Neural progenitor cell (in vitro differentiated cells): ENCODE measurements at regions not wholly inside any gene's neighbourhood (a gene's known extent, or its start where the extent isn't known, plus 50 kb on each side); places are given as distances from the start of the nearest gene placed in this dataset.

Experiments used
- DNase-seq: peaks from one replicate; pipeline ENCODE4 v3.0.0-alpha.2; 2016; ENCODE audit warnings: low spot score
- H2AFZ ChIP-seq: fragments of 200-600 bp; sonication (generic); replicated peaks from 2 replicates; pipeline ENCODE4 v1.6.1; 2016; ENCODE audit warnings: antibody characterized with exemption
- H3F3A ChIP-seq: fragments of 200-600 bp; sonication (generic); 2 replicates; pipeline ENCODE4 v1.6.1; 2016; ENCODE audit warnings: antibody characterized with exemption, low read depth
- H3K27ac ChIP-seq: fragments of 200-600 bp; sonication (generic); 2 replicates; pipeline ENCODE4 v1.5.1; 2016; ENCODE audit warnings: mild to moderate bottlenecking
- H3K27me3 ChIP-seq: fragments of 200-600 bp; sonication (generic); 2 replicates; pipeline ENCODE4 v1.6.1; 2016; ENCODE audit warnings: mild to moderate bottlenecking, moderate library complexity
- H3K36me3 ChIP-seq: fragments of 200-600 bp; sonication (generic); 2 replicates; pipeline ENCODE4 v1.5.1; 2016
- H3K4me1 ChIP-seq: fragments of 200-600 bp; sonication (generic); 2 replicates; pipeline ENCODE4 v1.6.1; 2016; ENCODE audit warnings: mixed run types
- H3K4me2 ChIP-seq: fragments of 200-600 bp; sonication (generic); 2 replicates; pipeline ENCODE4 v1.6.1; 2016
- H3K4me3 ChIP-seq: fragments of 200-600 bp; sonication (generic); 2 replicates; pipeline ENCODE4 v1.5.1; 2016
- H3K79me2 ChIP-seq: fragments of 200-600 bp; sonication (generic); 2 replicates; pipeline ENCODE4 v1.6.1; 2016; ENCODE audit warnings: low read depth
- H3K9ac ChIP-seq: fragments of 200-600 bp; sonication (generic); 2 replicates; pipeline ENCODE4 v1.6.1; 2016
- H3K9me3 ChIP-seq: fragments of 200-600 bp; sonication (generic); 2 replicates; pipeline ENCODE4 v1.5.1; 2016; ENCODE audit warnings: low read depth
- H4K20me1 ChIP-seq: fragments of 200-600 bp; sonication (generic); 2 replicates; pipeline ENCODE4 v1.6.1; 2016; ENCODE audit warnings: low read depth
- H3K27ac Mint-ChIP-seq: 3 replicates; pipeline ENCODE4 v1.8.0; 2021; ENCODE audit warnings: mixed read lengths
- H3K27me3 Mint-ChIP-seq: 2 replicates; pipeline ENCODE4 v1.8.0; 2022; ENCODE audit warnings: low read depth, mild to moderate bottlenecking, inconsistent platforms, moderate library complexity, mixed read lengths; ENCODE audit not compliant: insufficient read depth
- H3K36me3 Mint-ChIP-seq: 3 replicates; pipeline ENCODE4 v1.8.0; 2021; ENCODE audit warnings: mixed read lengths
- H3K4me1 Mint-ChIP-seq: 3 replicates; pipeline ENCODE4 v1.8.0; 2021; ENCODE audit warnings: mixed read lengths
- H3K4me3 Mint-ChIP-seq: 3 replicates; pipeline ENCODE4 v1.8.0; 2021; ENCODE audit warnings: mild to moderate bottlenecking, moderate library complexity, mixed read lengths
- H3K9me3 Mint-ChIP-seq: 3 replicates; pipeline ENCODE4 v1.8.0; 2020; ENCODE audit warnings: mixed read lengths
- EZH2 ChIP-seq: fragments of 200-600 bp; sonication (generic); IDR thresholded peaks from 2 replicates; pipeline ENCODE4 v1.6.1; 2017; ENCODE audit warnings: antibody characterized with exemption, mild to moderate bottlenecking, moderate library complexity
- EZH2phosphoT487 ChIP-seq: fragments of 200-600 bp; sonication (generic); IDR thresholded peaks from 2 replicates; pipeline ENCODE4 v1.6.1; 2017; ENCODE audit warnings: antibody characterized with exemption
- TF ChIP-seq, protein P1 (sequence below): fragments of 200-600 bp; sonication (generic); IDR thresholded peaks from 2 replicates; pipeline ENCODE4 v1.5.1; 2017; ENCODE audit warnings: antibody characterized with exemption, mild to moderate bottlenecking

DNA sequence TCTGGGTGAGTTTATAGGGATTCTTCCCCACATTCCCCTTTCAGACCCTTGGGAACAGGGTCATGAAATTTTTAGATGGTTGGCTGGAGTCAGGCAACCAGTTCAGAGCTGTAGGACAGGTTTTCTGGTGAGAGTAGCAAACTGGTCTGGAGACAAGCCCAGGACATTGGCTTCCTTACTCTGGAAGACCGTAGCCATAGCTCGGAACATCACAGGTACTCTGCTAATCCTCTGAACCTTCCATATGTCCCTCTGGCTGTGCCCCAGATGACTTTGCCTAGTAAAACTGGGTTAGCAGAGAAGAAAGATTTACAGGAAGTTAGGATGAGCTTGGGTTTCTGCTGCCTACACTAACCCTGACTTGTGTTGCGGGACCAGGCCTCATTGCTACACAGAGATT lies 104.5 kb upstream of the MKLN1 start:
- peaks cover 3% of the 10 kb centered on the region for H3K9me3 Mint-ChIP-seq
- no peak for TF ChIP-seq EZH2
- no peak for TF ChIP-seq EZH2phosphoT487
- TF ChIP-seq, protein P1, sequence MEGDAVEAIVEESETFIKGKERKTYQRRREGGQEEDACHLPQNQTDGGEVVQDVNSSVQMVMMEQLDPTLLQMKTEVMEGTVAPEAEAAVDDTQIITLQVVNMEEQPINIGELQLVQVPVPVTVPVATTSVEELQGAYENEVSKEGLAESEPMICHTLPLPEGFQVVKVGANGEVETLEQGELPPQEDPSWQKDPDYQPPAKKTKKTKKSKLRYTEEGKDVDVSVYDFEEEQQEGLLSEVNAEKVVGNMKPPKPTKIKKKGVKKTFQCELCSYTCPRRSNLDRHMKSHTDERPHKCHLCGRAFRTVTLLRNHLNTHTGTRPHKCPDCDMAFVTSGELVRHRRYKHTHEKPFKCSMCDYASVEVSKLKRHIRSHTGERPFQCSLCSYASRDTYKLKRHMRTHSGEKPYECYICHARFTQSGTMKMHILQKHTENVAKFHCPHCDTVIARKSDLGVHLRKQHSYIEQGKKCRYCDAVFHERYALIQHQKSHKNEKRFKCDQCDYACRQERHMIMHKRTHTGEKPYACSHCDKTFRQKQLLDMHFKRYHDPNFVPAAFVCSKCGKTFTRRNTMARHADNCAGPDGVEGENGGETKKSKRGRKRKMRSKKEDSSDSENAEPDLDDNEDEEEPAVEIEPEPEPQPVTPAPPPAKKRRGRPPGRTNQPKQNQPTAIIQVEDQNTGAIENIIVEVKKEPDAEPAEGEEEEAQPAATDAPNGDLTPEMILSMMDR = no peak

DNA sequence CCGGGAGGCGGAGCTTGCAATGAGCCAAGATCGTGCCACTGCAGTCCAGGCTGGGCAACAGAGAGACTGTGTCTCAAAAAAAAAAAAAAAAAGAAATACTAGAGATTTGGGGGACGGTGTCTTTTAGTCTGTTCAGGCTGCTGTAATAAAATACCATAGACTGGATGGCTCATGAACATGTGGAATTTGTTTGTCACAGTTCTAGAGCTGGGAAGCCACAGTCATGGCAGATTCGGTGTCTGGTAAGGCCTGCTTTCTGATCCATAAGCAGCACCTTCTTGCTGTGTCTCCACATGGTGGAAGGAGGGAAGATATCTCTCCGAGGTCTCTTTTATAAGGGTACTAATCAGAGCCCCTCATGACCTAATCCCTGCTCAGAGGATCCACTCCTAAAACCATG lies 102.7 kb upstream of the MKLN1 start:
- no peak overlapping the region for H2AFZ ChIP-seq
- Mint-ChIP-seq H3K36me3 (no peaks in the 10 kb centered on the region), H3K4me1 (peaks cover 5% of the 10 kb centered on the region), H3K4me3 (no peak overlapping the region), H3K27me3 (peaks cover 2% of the 10 kb centered on the region), H3K9me3 (peaks cover 3% of the 10 kb centered on the region), H3K27ac (no peak overlapping the region)
- no peak overlapping the region for H3K27ac ChIP-seq
- no peaks in the 10 kb centered on the region for H4K20me1 ChIP-seq
- H3F3A ChIP-seq = no peaks in the 10 kb centered on the region
- H3K4me1 ChIP-seq = peaks cover 2% of the 10 kb centered on the region
- no peaks in the 10 kb centered on the region for H3K27me3 ChIP-seq
- no peak overlapping the region for H3K4me3 ChIP-seq
- no peak overlapping the region for H3K4me2 ChIP-seq
- TF ChIP-seq EZH2phosphoT487 (no peak), EZH2 (no peak)
- TF ChIP-seq, protein P1 = no peak
- DNase-seq = no peak
- H3K9ac ChIP-seq = no peak overlapping the region
- H3K9me3 ChIP-seq = no peaks in the 10 kb centered on the region
- no peaks in the 10 kb centered on the region for H3K79me2 ChIP-seq
- no peaks in the 10 kb centered on the region for H3K36me3 ChIP-seq

More for the DNA sequence above, 104.5 kb upstream of the MKLN1 start:
- no peak overlapping the region for H3K4me3 Mint-ChIP-seq
- Histone ChIP-seq H3K9me3 (no peaks in the 10 kb centered on the region), H3K36me3 (no peaks in the 10 kb centered on the region), H3K4me3 (no peak overlapping the region), H3K4me2 (no peak overlapping the region), H3K4me1 (peaks cover 16% of the 10 kb centered on the region), H3K27ac (no peak overlapping the region), H3K79me2 (no peaks in the 10 kb centered on the region), H3F3A (no peaks in the 10 kb centered on the region), H2AFZ (no peak overlapping the region), H3K9ac (no peak overlapping the region), H4K20me1 (no peaks in the 10 kb centered on the region), H3K27me3 (no peaks in the 10 kb centered on the region)
- H3K27ac Mint-ChIP-seq = no peak overlapping the region
- no peak for DNase-seq
- no peaks in the 10 kb centered on the region for H3K27me3 Mint-ChIP-seq
- peaks cover 19% of the 10 kb centered on the region for H3K4me1 Mint-ChIP-seq
- no peaks in the 10 kb centered on the region for H3K36me3 Mint-ChIP-seq

DNA sequence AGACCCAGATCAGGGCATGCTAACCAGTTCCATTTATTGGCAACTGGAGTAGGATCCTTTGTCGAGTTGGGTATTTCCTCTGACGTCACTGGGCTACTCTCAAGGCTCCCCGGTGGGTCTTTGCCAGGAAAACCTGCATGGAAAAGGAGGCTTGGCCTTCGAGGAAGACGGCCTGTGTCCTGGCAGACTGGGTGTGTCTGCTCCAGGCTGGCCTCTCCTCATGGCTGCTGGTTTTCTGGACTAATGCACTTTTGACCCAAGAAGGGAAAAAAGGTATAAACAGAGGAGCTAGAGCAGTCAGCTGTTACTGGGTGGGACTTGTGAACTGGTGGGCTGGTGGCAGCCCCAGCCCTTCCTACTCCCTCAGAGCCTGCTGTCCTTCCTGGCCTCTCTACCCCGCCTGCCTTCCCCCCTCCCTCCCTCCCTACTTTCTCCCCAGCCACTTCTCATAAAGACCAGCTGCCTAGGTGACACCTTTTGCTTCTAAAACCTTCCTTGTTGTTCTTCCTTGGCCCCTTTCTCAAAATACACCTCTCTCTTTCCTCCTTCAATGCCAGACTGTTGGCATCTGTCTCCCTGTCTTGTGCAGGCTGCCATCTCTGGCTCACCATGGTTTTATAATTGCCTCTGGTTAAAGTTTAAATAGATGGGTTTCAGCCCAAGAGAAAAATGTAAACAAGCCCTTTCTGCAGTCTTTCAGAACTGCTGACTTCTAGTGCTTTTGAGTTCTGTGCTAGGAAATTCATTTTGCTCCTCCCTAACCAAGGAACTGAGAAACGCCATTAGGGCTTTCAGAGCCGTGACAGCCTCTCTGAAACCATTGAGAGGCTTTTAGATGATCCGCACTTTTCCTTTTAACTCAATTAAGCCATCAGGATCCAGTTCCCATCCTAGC lies 101.8 kb upstream of the MKLN1 start:
- H3F3A ChIP-seq = no peaks in the 10 kb centered on the region
- peaks cover 2% of the 10 kb centered on the region for H3K27me3 Mint-ChIP-seq
- no peaks in the 10 kb centered on the region for H3K27me3 ChIP-seq
- no peak overlapping the region for H3K27ac ChIP-seq
- no peak overlapping the region for H3K27ac Mint-ChIP-seq
- H3K9me3 Mint-ChIP-seq = peaks cover 3% of the 10 kb centered on the region
- H3K4me1 Mint-ChIP-seq = peaks cover 3% of the 10 kb centered on the region
- H3K9me3 ChIP-seq = no peaks in the 10 kb centered on the region
- H4K20me1 ChIP-seq = no peaks in the 10 kb centered on the region
- no peaks in the 10 kb centered on the region for H3K36me3 Mint-ChIP-seq
- no peaks in the 10 kb centered on the region for H3K36me3 ChIP-seq
- H2AFZ ChIP-seq = peak overlapping the region; percentile 47
- DNase-seq = no peak
- TF ChIP-seq EZH2phosphoT487 (no peak), EZH2 (no peak)
- no peak overlapping the region for H3K9ac ChIP-seq
- H3K4me2 ChIP-seq = no peak overlapping the region
- H3K4me1 ChIP-seq = no peaks in the 10 kb centered on the region
- no peak overlapping the region for H3K4me3 ChIP-seq
- H3K79me2 ChIP-seq = no peaks in the 10 kb centered on the region
- H3K4me3 Mint-ChIP-seq = no peak overlapping the region

DNA sequence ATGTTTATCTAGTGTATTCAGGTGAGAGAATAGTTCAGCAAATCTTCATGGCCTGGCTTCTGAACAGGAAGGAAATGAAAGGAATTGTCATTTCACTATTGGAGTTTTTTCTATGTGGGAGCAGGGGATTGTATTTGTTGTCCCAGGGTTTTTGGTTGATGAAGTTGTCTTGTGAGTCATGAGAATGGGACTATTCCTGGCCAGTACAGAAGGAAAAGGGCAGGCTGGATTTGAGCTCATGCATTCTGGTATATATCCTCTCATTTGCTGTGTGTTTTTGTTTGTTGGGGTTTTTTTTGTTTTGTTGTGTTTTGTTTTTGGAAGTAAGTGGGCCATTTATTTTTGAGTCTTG lies 101.2 kb upstream of the MKLN1 start:
- no peak overlapping the region for H3K4me3 Mint-ChIP-seq
- H3K36me3 Mint-ChIP-seq = no peaks in the 10 kb centered on the region
- no peaks in the 10 kb centered on the region for H4K20me1 ChIP-seq

More for the DNA sequence above, 101.2 kb upstream of the MKLN1 start:
- DNase-seq = no peak
- Histone ChIP-seq H2AFZ (peak overlapping the region; percentile 47), H3K79me2 (no peaks in the 10 kb centered on the region), H3K4me2 (no peak overlapping the region), H3F3A (no peaks in the 10 kb centered on the region), H3K4me3 (no peak overlapping the region), H3K36me3 (no peaks in the 10 kb centered on the region), H3K9me3 (no peaks in the 10 kb centered on the region), H3K27ac (no peak overlapping the region), H3K4me1 (no peaks in the 10 kb centered on the region), H3K9ac (no peak overlapping the region), H3K27me3 (no peaks in the 10 kb centered on the region)
- Mint-ChIP-seq H3K27me3 (peaks cover 2% of the 10 kb centered on the region), H3K27ac (no peak overlapping the region), H3K9me3 (peaks cover 3% of the 10 kb centered on the region), H3K4me1 (peaks cover 3% of the 10 kb centered on the region)
- TF ChIP-seq, protein P1 = no peak
- TF ChIP-seq EZH2phosphoT487 (no peak), EZH2 (no peak)
